HG03045 (cell line): ENCODE measurements at regions not wholly inside any gene's neighbourhood (a gene's known extent, or its start where the extent isn't known, plus 50 kb on each side); places are given as distances from the start of the nearest gene placed in this dataset.
"Not testable (repeated sequence)": the region's sequence is repeated elsewhere in the genome, so short reads cannot be mapped to it uniquely, and the experiment has no call there.

Experiments used
- ATAC-seq: cut with Tn5 transposase; IDR thresholded peaks from one replicate; pipeline ENCODE4 v1.9.1; 2021; ENCODE audit warnings: mild to moderate bottlenecking, moderate library complexity; ENCODE audit not compliant: unreplicated experiment

- no peak for ATAC-seq
Observed at GRCh38 chr18:78473563-78473962, 506.1 kb upstream of the SALL3 start.

GRCh38 chr18:78477840-78478239 lies 501.8 kb upstream of the SALL3 start:
- no peak for ATAC-seq

GRCh38 chr18:78479443-78479842 lies 500.2 kb upstream of the SALL3 start:
- ATAC-seq, result no peak

GRCh38 chr18:78480262-78481054 lies 499.2 kb upstream of the SALL3 start:
- no peak for ATAC-seq

- ATAC-seq, result no peak
Observed at GRCh38 chr18:78482378-78482777, 497.2 kb upstream of the SALL3 start.

GRCh38 chr18:78487649-78488048 lies 492.0 kb upstream of the SALL3 start:
- no peak for ATAC-seq

- no peak for ATAC-seq
Observed at GRCh38 chr18:78492064-78492812, 487.4 kb upstream of the SALL3 start.

GRCh38 chr18:78492813-78493371 lies 486.7 kb upstream of the SALL3 start:
- no peak for ATAC-seq

- not testable (repeated sequence) for ATAC-seq
Observed at GRCh38 chr18:78493490-78493889, 486.1 kb upstream of the SALL3 start.

GRCh38 chr18:78494204-78495085 lies 485.2 kb upstream of the SALL3 start:
- no peak for ATAC-seq

GRCh38 chr18:78495550-78495949 lies 484.1 kb upstream of the SALL3 start:
- no peak for ATAC-seq

GRCh38 chr18:78496079-78496478 lies 483.5 kb upstream of the SALL3 start:
- ATAC-seq, result no peak

GRCh38 chr18:78497641-78498040 lies 482.0 kb upstream of the SALL3 start:
- no peak for ATAC-seq

- ATAC-seq, result no peak
Observed at GRCh38 chr18:78499586-78499985, 480.0 kb upstream of the SALL3 start.

- no peak for ATAC-seq
Observed at GRCh38 chr18:78501251-78501650, 478.4 kb upstream of the SALL3 start.

GRCh38 chr18:78503129-78503528 lies 476.5 kb upstream of the SALL3 start:
- ATAC-seq, result no peak

- ATAC-seq, result no peak
Observed at GRCh38 chr18:78505851-78506461, 473.7 kb upstream of the SALL3 start.

GRCh38 chr18:78507217-78507616 lies 472.4 kb upstream of the SALL3 start:
- no peak for ATAC-seq

- not testable (repeated sequence) for ATAC-seq
Observed at GRCh38 chr18:78508228-78508824, 471.3 kb upstream of the SALL3 start.

GRCh38 chr18:78510091-78510490 lies 469.5 kb upstream of the SALL3 start:
- ATAC-seq, result no peak
